ENCODE measurements at regions not wholly inside any gene's neighbourhood (a gene's known extent, or its start where the extent isn't known, plus 50 kb on each side); places are given as distances from the start of the nearest gene placed in this dataset.

DNA sequence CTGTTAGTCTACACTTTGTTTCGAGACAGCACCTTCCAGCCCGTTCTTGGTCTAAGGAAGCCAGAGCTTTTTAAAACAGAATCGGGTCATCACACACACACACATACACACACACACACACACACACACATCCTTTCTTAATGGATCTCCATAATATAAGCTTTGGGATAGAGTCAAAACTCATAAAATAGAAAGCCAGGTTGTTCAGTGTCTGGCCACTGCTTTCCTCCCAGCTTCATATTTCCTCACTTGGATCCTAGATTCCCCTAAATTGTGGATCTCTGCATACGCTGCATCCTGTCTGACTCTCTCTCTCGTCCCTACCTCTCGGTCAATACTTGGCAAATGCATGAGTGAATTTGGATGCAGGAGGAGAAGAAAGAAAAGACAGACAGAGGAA is 120.5 kb upstream of the SLC14A2 start:
- no peak for DNase-seq (ENCODE audit: low read depth)

DNA sequence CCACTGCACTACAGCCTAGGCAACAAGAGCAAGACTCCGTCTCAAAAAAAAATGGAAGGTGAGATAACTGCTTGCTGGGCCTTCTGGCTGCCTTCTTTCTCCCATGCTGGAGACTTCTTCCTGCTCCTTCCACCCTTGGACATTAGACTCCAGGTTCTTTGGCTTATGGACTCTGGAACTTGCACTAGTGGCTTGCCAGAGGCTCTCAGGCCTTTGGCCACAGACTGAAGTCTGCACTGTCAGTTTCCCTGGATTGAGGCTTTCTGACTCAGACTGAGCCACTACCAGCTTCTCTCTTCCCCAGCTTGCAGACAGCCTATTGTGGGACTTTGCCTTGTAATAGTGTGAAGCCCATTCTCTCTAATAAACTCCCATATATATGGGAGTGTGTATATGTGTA is 118.5 kb upstream of the SLC14A2 start:
- no peak for DNase-seq (ENCODE audit: low read depth)

GRCh38 chr18:45497595-45498286 is 117.5 kb upstream of the SLC14A2 start:
- DNase-seq (ENCODE audit: low read depth) = no peak

GRCh38 chr18:45498287-45498658 is 117.0 kb upstream of the SLC14A2 start:
- DNase-seq (ENCODE audit: low read depth) = no peak

DNA sequence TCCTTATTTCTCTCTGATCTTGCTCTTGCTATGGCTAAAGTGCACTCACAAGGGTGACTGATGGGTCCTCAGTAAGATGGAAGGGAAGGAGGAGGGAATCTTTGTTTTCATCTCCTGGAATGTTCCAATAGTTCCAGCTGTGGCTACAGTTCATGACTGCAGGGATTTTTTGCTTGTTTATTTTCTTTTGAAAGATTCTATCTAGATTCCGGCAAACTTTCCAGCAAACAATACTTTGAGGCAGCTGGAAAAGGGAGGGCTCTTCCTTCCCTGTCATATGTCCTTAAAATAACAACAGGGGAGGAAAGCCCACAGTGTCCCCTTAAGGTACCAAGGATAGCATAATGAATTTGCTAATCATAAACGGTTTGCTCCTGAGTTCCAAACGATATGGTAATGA is 111.3 kb upstream of the SLC14A2 start:
- no peak for DNase-seq (ENCODE audit: low read depth)

DNA sequence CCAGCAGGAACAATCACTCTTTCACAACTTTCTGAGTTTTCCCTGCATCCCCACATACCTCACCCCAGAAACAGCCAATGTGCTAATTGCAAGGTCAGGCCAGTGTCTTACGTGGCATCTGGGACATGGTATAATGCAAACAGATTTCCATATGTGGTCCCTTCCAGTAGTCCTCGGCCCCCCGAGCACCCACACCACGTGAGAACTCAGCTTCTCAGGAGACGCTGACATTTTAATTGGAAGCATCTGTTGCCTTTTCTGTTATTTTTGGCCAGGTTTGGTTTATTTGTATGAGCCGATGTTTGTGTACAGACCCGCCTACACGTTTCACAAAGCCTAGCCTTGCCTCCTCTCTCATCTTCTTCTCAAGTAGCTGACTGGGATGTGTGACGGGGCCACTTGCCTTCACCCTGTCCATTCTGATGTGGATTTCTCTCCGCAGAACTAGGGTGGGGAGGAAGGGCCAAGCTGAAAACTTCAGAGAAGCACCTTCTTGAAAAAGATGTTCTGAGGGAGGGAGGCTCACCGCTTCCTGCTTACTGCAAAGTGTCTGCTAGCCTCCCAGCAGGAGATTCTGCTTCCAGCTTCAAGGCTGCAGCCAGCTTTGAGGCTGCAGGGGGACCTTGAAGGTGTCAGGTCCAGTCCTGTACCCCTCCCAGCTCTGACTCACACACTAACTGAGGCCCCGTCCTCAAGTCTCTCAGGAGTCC is 109.6 kb upstream of the SLC14A2 start:
- DNase-seq (ENCODE audit: low read depth) = no peak

DNA sequence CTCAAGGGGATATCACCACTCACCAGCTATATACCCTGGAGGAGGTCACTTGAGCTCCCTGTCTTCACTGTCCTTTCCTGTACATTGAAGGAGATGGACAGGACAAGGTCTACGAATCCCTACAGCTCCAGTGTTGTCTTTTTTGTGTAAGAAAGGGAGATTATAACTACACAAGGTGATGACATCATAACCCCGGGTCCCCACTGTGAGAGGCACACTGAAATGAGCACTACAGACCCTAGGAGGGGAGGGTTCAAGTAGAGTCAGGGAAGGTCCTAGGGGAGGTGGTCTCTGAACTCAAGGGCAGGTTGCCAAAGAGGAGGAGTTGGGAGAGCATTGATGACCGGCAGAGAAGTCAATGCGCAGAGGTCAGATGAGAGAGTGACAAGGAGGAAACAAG is 108.3 kb upstream of the SLC14A2 start:
- DNase-seq (ENCODE audit: low read depth) = no peak

- no peak for DNase-seq (ENCODE audit: low read depth)
These were observed 105.7 kb upstream of the SLC14A2 start for GRCh38 chr18:45509535-45509934.

- DNase-seq (ENCODE audit: low read depth) = no peak
These were observed 104.6 kb upstream of the SLC14A2 start for GRCh38 chr18:45510656-45511055.

GRCh38 chr18:45512363-45512953 is 102.8 kb upstream of the SLC14A2 start:
- no peak for DNase-seq (ENCODE audit: low read depth)

DNA sequence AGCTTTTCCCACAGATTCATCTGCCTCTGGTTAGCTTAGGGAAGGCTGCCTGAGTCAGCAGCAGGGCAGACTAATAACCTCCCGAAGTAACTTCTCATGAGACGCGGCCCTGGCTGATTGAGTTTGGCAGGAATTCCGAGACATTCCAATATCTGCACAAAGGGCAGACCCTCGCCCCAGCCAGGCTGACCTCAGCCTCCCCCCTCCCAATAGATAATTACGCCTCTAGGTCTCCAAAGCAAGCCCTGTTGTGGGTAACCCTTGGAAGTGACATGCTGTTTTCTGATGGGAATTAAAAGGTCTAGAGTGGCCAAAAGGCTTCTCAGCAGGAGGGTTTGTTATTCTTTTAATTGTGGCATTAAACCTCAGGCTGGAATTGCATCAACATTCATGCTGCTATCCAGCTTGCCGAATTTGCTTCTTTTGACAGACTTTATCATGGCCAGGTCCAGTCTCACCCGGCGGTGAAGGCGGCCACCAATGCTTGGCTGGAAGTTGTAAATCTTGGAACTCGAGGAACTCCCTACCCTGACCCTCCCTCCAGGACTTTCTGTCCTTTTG is 98.0 kb upstream of the SLC14A2 start:
- no peak for DNase-seq (ENCODE audit: low read depth)

GRCh38 chr18:45518311-45519155 is 96.7 kb upstream of the SLC14A2 start:
- no peak for DNase-seq (ENCODE audit: low read depth)

DNA sequence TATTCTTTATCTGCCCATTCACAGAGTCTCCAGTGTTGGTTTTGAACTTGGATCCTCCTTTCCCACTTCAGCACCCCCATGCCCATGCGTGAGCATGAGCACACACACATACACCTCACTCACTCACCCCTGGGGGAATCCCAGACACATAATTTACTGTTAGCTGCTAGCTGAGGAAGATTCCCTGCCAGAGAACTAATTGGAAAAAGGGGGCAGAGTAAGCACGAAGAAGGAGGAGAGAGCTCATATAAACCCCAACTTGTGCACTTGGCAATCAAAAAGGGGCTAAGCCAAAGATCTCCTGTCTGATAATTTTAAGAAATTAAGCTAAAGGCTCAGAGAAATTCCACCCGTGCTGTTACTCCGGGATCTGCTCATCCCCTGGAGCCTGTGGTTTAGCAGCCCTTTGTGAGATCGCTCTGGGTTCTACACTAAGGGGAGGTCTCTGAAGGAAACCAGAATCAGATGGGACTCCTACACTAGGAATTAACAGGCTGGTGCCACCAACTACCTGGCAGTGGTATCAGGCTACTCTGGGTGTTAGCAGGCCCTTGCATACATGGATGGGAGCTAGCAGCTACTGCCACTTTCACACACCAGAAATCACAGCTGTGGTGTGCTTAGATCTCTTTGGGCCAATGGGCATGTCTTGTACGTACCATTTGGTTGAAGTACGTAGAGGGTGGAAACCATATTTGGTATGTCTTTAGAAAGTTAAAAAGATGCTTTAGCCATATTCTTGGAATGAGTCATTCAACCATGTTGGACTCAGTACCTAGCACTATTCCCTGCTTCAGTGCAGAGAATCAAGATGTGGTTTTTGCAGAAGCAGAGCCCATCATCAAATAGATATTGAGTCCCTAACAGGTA is 95.6 kb upstream of the SLC14A2 start:
- no peak for DNase-seq (ENCODE audit: low read depth)

DNA sequence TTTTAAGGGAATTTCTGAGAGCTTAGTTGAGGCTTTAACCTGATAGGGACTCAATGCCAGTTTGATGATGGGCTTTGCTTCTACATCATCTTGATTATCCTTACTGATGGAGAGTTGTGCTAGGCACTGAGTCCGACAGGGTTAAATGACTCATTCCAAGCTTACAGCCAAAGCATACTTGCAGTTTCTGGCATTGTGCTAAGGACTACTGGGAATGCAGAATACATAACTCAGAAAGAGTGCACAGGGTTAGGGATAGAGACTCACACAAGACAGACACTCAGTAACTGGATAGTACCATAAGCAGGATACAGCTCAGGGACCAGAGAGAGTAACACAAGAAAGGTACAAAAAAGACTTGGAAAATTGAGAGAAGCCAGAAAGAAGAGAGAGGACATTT is 94.1 kb upstream of the SLC14A2 start:
- no peak for DNase-seq (ENCODE audit: low read depth)

GRCh38 chr18:45521777-45522176 is 93.5 kb upstream of the SLC14A2 start:
- no peak for DNase-seq (ENCODE audit: low read depth)

DNA sequence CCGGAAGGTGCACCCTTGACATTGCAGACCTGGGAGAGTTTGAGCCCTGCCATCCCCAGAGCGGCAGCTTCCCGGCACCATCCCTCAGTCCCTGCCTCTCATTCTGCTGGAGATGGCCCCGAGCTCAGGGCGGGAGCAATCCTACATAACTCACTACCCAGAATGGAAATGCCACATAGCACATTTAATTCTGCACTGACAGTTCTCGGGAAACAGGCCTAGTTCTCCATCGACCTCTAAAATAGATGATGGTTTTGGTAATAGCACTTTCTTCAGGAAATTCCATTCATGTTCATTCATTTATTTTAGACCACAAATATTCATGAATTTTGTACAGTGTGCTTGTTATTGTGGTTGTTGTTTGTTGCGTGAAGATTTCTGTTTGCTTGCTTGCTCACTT is 92.9 kb upstream of the SLC14A2 start:
- no peak for DNase-seq (ENCODE audit: low read depth)

DNA sequence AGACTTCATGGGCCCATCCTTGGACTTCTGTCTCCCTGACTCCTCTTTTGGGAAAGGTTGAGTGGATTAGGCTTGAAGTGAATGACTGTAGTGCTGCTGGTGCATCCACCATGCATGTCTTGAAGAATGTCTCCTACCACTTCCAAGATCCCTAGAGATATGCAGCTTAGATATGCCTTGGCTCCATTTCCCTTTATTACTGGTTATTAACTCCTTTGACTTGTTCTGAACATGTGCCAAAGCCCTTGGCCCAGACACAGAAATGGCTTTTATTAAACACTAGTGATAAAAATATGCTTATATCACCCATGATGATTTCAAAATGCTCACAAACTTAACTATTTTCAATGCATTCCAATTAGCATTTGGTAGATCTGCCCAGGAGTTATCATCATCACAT is 90.0 kb upstream of the SLC14A2 start:
- DNase-seq (ENCODE audit: low read depth) = no peak

GRCh38 chr18:45526114-45526841 is 89.0 kb upstream of the SLC14A2 start:
- no peak for DNase-seq (ENCODE audit: low read depth)

- no peak for DNase-seq (ENCODE audit: low read depth)
These were observed 87.4 kb upstream of the SLC14A2 start for GRCh38 chr18:45527891-45528290.

- no peak for DNase-seq (ENCODE audit: low read depth)
These were observed 86.5 kb upstream of the SLC14A2 start for GRCh38 chr18:45528712-45529336.
